Liver (tissue), 7 donors: ENCODE measurements at regions not wholly inside any gene's neighbourhood (a gene's known extent, or its start where the extent isn't known, plus 50 kb on each side); places are given as distances from the start of the nearest gene placed in this dataset.

Experiments used
- DNase-seq: peaks from one replicate; pipeline ENCODE4 v3.0.0-alpha.2; 2017; ENCODE audit warnings: low spot score
- H3K27ac ChIP-seq, 2 donors: one replicate each; pipeline ENCODE4 v1.7.0; 2013; ENCODE audit warnings: inconsistent platforms in 2 of 2, low read length in 2 of 2, control low read depth in 1 of 2, low read depth in 1 of 2, mild to moderate bottlenecking in 1 of 2
- H3K27me3 ChIP-seq, 4 donors: one replicate each; pipeline versions ENCODE4 v1.6.1 to v1.7.0; 2013; ENCODE audit warnings: low read length in 3 of 4, inconsistent platforms in 1 of 4, mild to moderate bottlenecking in 1 of 4, moderate library complexity in 1 of 4; ENCODE audit not compliant: control insufficient read depth in 4 of 4, insufficient read depth in 4 of 4
- H3K36me3 ChIP-seq, 4 donors: one replicate each; pipeline versions ENCODE4 v1.6.1 to v1.7.0; 2013; ENCODE audit warnings: low read length in 3 of 4, mild to moderate bottlenecking in 3 of 4, low read depth in 1 of 4, moderate library complexity in 1 of 4; ENCODE audit not compliant: control insufficient read depth in 4 of 4, insufficient read depth in 3 of 4
- H3K4me1 ChIP-seq, 4 donors: one replicate each; pipeline versions ENCODE4 v1.6.1 to v1.7.0; 2013; ENCODE audit warnings: low read length in 3 of 4, mild to moderate bottlenecking in 3 of 4, moderate library complexity in 1 of 4; ENCODE audit not compliant: control insufficient read depth in 4 of 4, insufficient read depth in 4 of 4
- H3K4me3 ChIP-seq, 3 donors: one replicate each; pipeline versions ENCODE4 v1.6.1 to v1.7.0; 2013; ENCODE audit warnings: low read length in 3 of 3, control low read depth in 1 of 3, low read depth in 1 of 3, mild to moderate bottlenecking in 1 of 3
- H3K9ac ChIP-seq, 2 donors: one replicate each; pipeline ENCODE4 v1.7.0; 2013; ENCODE audit warnings: low read length in 2 of 2, mild to moderate bottlenecking in 2 of 2, moderate library complexity in 2 of 2, control low read depth in 1 of 2, low read depth in 1 of 2
- H3K9me3 ChIP-seq, 4 donors: one replicate each; pipeline versions ENCODE4 v1.6.1 to v1.7.0; 2013; ENCODE audit warnings: low read length in 3 of 4; ENCODE audit not compliant: control insufficient read depth in 4 of 4
- EGR1 ChIP-seq, 2 donors: IDR thresholded peaks; 2 replicates each; pipeline ENCODE4 v1.6.1; 2016 to 2018; ENCODE audit warnings: antibody characterized with exemption in 2 of 2, low read depth in 2 of 2
- FOXA1 ChIP-seq: IDR thresholded peaks from 2 replicates; pipeline ENCODE4 v1.6.1; 2016; ENCODE audit warnings: antibody characterized with exemption
- FOXA2 ChIP-seq: IDR thresholded peaks from 2 replicates; pipeline ENCODE4 v1.6.1; 2016; ENCODE audit warnings: antibody characterized with exemption
- GABPA ChIP-seq, 2 donors: IDR thresholded peaks in 1 of 2; conservative IDR thresholded peaks in 1 of 2; 2 replicates each; pipeline ENCODE4 v1.6.1; 2016; ENCODE audit warnings: antibody characterized with exemption in 2 of 2, mild to moderate bottlenecking in 1 of 2, moderate library complexity in 1 of 2
- HNF4A ChIP-seq, 2 donors: conservative IDR thresholded peaks; 2 replicates each; pipeline ENCODE4 v1.6.1; 2016; ENCODE audit warnings: antibody characterized with exemption in 2 of 2, mild to moderate bottlenecking in 2 of 2
- HNF4G ChIP-seq: IDR thresholded peaks from 2 replicates; pipeline ENCODE4 v1.6.1; 2016; ENCODE audit warnings: antibody characterized with exemption
- JUND ChIP-seq, 2 donors: IDR thresholded peaks; 2 replicates each; pipeline ENCODE4 v1.6.1; 2016; ENCODE audit warnings: antibody characterized with exemption in 2 of 2
- NR2F2 ChIP-seq: IDR thresholded peaks from 2 replicates; pipeline ENCODE4 v1.6.1; 2016; ENCODE audit warnings: antibody characterized with exemption
- RAD21 ChIP-seq, 2 donors: IDR thresholded peaks; 2 replicates each; pipeline ENCODE4 v1.6.1; 2016; ENCODE audit warnings: antibody characterized with exemption in 2 of 2, mild to moderate bottlenecking in 2 of 2
- RXRA ChIP-seq, 2 donors: IDR thresholded peaks; 2 replicates each; pipeline ENCODE4 v1.6.1; 2017 to 2018; ENCODE audit warnings: antibody characterized with exemption in 2 of 2, mild to moderate bottlenecking in 1 of 2
- SP1 ChIP-seq: IDR thresholded peaks from 2 replicates; pipeline ENCODE4 v1.6.1; 2018; ENCODE audit warnings: antibody characterized with exemption, mild to moderate bottlenecking
- TAF1 ChIP-seq: conservative IDR thresholded peaks from 2 replicates; pipeline ENCODE4 v1.6.1; 2016; ENCODE audit warnings: antibody characterized with exemption, mild to moderate bottlenecking
- YY1 ChIP-seq: IDR thresholded peaks from 2 replicates; pipeline ENCODE4 v1.6.1; 2016; ENCODE audit warnings: antibody characterized with exemption, mild to moderate bottlenecking
- WGBS: extraction: QIAGEN DNeasy Blood & Tissue Kit; methylation state at CpG from one replicate; pipeline ENCODE4 v1.1.7; 2013; 5-methylcytosine and 5-hydroxymethylcytosine counted together
- TF ChIP-seq, protein P1 (sequence below): IDR thresholded peaks from 2 replicates; pipeline ENCODE4 v1.6.1; 2016; ENCODE audit warnings: antibody characterized with exemption
- TF ChIP-seq, protein P2 (sequence below): IDR thresholded peaks from 2 replicates; pipeline ENCODE4 v1.6.1; 2016; ENCODE audit warnings: antibody characterized with exemption
- TF ChIP-seq, protein P3 (sequence below): IDR thresholded peaks from 2 replicates; pipeline ENCODE4 v1.6.1; 2016; ENCODE audit warnings: antibody characterized with exemption, mild to moderate bottlenecking
- donor health status: healthy.
- donor health status: healthy.
- donor health status: healthy.
- donor health status: healthy.

DNA sequence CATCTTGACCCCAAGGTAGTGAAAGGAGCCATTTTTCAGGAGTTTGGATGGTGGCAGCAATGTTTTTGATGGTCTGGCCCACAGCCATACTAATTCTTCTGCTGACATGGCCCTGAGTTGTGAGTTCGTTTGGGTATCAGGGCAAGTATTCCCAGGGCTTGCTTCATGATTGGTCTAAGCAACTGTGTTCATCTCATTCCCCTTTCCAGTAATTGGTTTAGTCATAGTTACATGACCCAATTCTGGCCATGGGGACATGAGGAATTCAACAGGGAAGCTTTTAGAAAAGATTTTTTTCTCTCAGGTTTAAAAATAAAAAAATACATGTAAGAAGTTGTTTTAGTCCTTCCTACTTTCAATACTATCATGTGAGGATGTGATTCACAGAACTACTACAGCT is 150.5 kb upstream of the NPHP3 start:
- DNase-seq: no peak
- 45% methylated on average over 1 of the region's 1 CpG for WGBS
- H3K4me3 ChIP-seq: no peak overlapping the region
- H3K36me3 ChIP-seq: no peaks in the 10 kb centered on the region
- no peak overlapping the region for H3K27ac ChIP-seq
- no peak overlapping the region for H3K9ac ChIP-seq
- no peaks in the 10 kb centered on the region for H3K4me1 ChIP-seq
- no peaks in the 10 kb centered on the region for H3K9me3 ChIP-seq
- TF ChIP-seq HNF4A (conservative IDR thresholded peaks at IDR 0.05) (no peak), YY1 (no peak), SP1 (no peak), TAF1 (no peak)
- H3K27me3 ChIP-seq: no peaks in the 10 kb centered on the region

DNA sequence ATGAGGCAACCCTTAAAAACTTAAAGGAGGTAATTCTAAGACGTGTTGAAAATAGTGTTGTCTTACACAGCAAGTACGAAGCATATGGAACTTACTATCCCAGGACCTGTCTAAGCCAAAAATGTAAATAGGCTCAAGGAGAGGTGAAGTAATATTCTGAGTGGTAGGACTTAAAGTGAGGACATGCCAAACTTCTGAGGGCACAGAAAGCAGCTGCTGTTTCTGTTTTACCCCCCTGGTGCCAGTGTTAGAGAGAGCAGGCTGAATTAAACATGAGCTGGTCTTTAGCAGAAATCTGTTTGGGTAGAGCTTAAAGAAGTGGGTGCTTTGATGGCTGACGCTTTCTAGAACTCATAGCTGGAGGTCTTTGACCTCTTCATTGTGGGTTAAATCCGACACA is 149.7 kb upstream of the NPHP3 start:
- H3K9me3 ChIP-seq: no peaks in the 10 kb centered on the region
- TF ChIP-seq GABPA (IDR thresholded peaks at IDR 0.05 in 1 of 2, conservative IDR thresholded peaks at IDR 0.05 in 1 of 2) (no peak), HNF4A (conservative IDR thresholded peaks at IDR 0.05) (no peak), HNF4G (no peak), NR2F2 (no peak), TAF1 (no peak), EGR1 (IDR thresholded peaks at IDR 0.05; ENCODE audit: low read depth in 2 of 2) (no peak), RAD21 (IDR thresholded peaks at IDR 0.05) (no peak), SP1 (no peak)
- TF ChIP-seq, protein P1, sequence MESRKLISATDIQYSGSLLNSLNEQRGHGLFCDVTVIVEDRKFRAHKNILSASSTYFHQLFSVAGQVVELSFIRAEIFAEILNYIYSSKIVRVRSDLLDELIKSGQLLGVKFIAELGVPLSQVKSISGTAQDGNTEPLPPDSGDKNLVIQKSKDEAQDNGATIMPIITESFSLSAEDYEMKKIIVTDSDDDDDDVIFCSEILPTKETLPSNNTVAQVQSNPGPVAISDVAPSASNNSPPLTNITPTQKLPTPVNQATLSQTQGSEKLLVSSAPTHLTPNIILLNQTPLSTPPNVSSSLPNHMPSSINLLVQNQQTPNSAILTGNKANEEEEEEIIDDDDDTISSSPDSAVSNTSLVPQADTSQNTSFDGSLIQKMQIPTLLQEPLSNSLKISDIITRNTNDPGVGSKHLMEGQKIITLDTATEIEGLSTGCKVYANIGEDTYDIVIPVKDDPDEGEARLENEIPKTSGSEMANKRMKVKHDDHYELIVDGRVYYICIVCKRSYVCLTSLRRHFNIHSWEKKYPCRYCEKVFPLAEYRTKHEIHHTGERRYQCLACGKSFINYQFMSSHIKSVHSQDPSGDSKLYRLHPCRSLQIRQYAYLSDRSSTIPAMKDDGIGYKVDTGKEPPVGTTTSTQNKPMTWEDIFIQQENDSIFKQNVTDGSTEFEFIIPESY: no peak
- TF ChIP-seq, protein P2, sequence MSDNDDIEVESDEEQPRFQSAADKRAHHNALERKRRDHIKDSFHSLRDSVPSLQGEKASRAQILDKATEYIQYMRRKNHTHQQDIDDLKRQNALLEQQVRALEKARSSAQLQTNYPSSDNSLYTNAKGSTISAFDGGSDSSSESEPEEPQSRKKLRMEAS: no peak
- TF ChIP-seq, protein P3, sequence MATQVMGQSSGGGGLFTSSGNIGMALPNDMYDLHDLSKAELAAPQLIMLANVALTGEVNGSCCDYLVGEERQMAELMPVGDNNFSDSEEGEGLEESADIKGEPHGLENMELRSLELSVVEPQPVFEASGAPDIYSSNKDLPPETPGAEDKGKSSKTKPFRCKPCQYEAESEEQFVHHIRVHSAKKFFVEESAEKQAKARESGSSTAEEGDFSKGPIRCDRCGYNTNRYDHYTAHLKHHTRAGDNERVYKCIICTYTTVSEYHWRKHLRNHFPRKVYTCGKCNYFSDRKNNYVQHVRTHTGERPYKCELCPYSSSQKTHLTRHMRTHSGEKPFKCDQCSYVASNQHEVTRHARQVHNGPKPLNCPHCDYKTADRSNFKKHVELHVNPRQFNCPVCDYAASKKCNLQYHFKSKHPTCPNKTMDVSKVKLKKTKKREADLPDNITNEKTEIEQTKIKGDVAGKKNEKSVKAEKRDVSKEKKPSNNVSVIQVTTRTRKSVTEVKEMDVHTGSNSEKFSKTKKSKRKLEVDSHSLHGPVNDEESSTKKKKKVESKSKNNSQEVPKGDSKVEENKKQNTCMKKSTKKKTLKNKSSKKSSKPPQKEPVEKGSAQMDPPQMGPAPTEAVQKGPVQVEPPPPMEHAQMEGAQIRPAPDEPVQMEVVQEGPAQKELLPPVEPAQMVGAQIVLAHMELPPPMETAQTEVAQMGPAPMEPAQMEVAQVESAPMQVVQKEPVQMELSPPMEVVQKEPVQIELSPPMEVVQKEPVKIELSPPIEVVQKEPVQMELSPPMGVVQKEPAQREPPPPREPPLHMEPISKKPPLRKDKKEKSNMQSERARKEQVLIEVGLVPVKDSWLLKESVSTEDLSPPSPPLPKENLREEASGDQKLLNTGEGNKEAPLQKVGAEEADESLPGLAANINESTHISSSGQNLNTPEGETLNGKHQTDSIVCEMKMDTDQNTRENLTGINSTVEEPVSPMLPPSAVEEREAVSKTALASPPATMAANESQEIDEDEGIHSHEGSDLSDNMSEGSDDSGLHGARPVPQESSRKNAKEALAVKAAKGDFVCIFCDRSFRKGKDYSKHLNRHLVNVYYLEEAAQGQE: no peak
- no peak overlapping the region for H3K4me3 ChIP-seq
- no peak overlapping the region for H3K27ac ChIP-seq
- WGBS: 73% methylated on average over 4 of the region's 4 CpGs
- H3K36me3 ChIP-seq: no peaks in the 10 kb centered on the region
- no peaks in the 10 kb centered on the region for H3K27me3 ChIP-seq
- DNase-seq: no peak
- no peaks in the 10 kb centered on the region for H3K4me1 ChIP-seq
- H3K9ac ChIP-seq: no peak overlapping the region

GRCh38 chr3:132870541-132870940 is 148.3 kb upstream of the NPHP3 start:
- Histone ChIP-seq H3K9ac (no peak overlapping the region), H3K9me3 (no peaks in the 10 kb centered on the region), H3K27ac (no peak overlapping the region), H3K4me1 (no peaks in the 10 kb centered on the region), H3K27me3 (no peaks in the 10 kb centered on the region), H3K4me3 (no peak overlapping the region), H3K36me3 (no peaks in the 10 kb centered on the region)
- 69% methylated on average over 4 of the region's 4 CpGs for WGBS
- DNase-seq: no peak
- TF ChIP-seq HNF4G (no peak), JUND (IDR thresholded peaks at IDR 0.05) (no peak), HNF4A (conservative IDR thresholded peaks at IDR 0.05) (no peak), GABPA (IDR thresholded peaks at IDR 0.05 in 1 of 2, conservative IDR thresholded peaks at IDR 0.05 in 1 of 2) (no peak), RXRA (IDR thresholded peaks at IDR 0.05) (no peak), SP1 (no peak), FOXA1 (no peak), RAD21 (IDR thresholded peaks at IDR 0.05) (no peak), FOXA2 (no peak), YY1 (no peak), NR2F2 (no peak)
- TF ChIP-seq, protein P1: no peak
- TF ChIP-seq, protein P3: no peak
- TF ChIP-seq, protein P2: no peak
